AG04450 (cell line): ENCODE measurements at regions not wholly inside any gene's neighbourhood (a gene's known extent, or its start where the extent isn't known, plus 50 kb on each side); places are given as distances from the start of the nearest gene placed in this dataset.

Experiments
- CTCF ChIA-PET: fragments of 300-600, 350-600 bp; formaldehyde crosslinking; extraction: SDS; loops from one replicate; lab custom pipeline; 2022; ENCODE audit warnings: antibody characterized with exemption, inconsistent platforms; lab: Charles Lee
- POLR2A ChIA-PET: fragments of 350-600 bp; formaldehyde crosslinking; extraction: SDS; loops from one replicate; lab custom pipeline; 2021; ENCODE audit warnings: antibody characterized with exemption, inconsistent platforms; lab: Yijun Ruan, JAX
- DNase-seq: peaks from one replicate; pipeline ENCODE4 v3.0.0-alpha.2; 2011; ENCODE audit warnings: low read depth, low spot score
- H3K27ac ChIP-seq: one replicate; pipeline ENCODE4 v1.5.1; 2012; ENCODE audit warnings: low read depth, low read length, control low read depth
- H3K27me3 ChIP-seq: one replicate; pipeline ENCODE4 v1.6.0; 2012; ENCODE audit warnings: low read length; ENCODE audit not compliant: control insufficient read depth, insufficient read depth
- H3K4me3 ChIP-seq: 2 replicates; pipeline ENCODE4 v1.5.1; 2011; ENCODE audit warnings: mild to moderate bottlenecking, low read depth, low read length, control low read depth
- H3K9me3 ChIP-seq: 2 replicates; pipeline ENCODE4 v1.5.1; 2012; ENCODE audit warnings: low read length; ENCODE audit not compliant: control insufficient read depth, insufficient read depth
- TF ChIP-seq, protein P1 (sequence below): IDR thresholded peaks from 2 replicates; pipeline ENCODE4 v1.5.1; 2011; ENCODE audit warnings: low read depth, low read length, control low read depth, inconsistent platforms

DNA sequence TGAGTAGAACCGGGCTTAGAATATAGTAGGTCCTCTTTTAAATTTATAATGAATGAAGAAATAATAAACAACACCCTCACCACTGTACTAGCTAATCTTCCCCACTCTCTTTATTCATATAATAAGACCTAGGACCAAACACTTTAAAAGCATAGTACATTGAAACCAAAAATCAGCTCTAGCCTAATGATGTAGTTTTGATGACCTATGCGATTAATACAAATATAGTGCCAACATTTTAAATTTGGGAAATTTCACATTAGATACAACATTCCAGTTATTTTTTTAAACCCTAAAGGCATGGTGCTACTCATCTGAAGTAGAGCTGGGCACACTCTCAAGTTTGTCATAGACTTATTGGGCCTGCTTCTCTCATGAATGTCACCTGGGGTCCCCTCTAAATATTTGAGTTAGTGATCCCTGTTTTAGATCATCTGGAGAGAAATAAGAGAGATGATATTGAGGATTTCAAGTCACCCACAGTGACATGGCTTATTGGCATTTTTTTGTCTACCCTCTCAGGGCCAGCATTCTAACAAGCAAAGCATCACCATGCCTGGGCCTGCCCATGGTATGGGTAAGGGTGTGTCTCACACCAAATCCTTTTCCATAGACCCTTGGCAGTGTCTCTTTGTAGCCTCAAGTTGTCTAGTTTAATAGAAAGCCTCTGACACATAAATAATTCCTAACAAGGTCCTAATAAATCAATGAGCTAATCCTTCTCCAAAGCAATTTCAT lies 319.8 kb downstream of the HIVEP2 start:
- POLR2A ChIA-PET: no interaction called here
- H3K27ac ChIP-seq: no peak overlapping the region
- no peak overlapping the region for H3K4me3 ChIP-seq
- DNase-seq: no peak
- H3K27me3 ChIP-seq: no peaks in the 10 kb centered on the region
- no peaks in the 10 kb centered on the region for H3K9me3 ChIP-seq
- CTCF ChIA-PET: no interaction called here
- TF ChIP-seq, protein P1, sequence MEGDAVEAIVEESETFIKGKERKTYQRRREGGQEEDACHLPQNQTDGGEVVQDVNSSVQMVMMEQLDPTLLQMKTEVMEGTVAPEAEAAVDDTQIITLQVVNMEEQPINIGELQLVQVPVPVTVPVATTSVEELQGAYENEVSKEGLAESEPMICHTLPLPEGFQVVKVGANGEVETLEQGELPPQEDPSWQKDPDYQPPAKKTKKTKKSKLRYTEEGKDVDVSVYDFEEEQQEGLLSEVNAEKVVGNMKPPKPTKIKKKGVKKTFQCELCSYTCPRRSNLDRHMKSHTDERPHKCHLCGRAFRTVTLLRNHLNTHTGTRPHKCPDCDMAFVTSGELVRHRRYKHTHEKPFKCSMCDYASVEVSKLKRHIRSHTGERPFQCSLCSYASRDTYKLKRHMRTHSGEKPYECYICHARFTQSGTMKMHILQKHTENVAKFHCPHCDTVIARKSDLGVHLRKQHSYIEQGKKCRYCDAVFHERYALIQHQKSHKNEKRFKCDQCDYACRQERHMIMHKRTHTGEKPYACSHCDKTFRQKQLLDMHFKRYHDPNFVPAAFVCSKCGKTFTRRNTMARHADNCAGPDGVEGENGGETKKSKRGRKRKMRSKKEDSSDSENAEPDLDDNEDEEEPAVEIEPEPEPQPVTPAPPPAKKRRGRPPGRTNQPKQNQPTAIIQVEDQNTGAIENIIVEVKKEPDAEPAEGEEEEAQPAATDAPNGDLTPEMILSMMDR: no peak

DNA sequence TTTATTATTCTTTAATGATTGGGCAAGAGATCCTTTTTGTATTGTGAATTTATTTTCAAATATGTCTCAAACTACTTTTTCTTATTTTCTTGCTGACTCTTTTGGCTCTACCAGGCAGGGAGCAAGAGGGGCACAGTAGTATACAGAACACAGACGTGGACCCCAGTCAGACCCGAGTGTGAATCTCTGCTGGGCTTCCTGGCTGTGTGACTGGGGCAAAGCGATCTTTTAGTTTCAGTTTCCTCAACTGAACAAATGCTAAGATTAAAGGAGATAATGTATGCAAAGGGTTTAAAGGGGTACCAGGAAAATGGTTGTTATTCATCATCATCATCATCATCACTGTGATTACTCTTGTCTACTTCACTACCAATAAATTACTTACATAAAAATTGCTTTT lies 317.5 kb downstream of the HIVEP2 start:
- H3K4me3 ChIP-seq: no peak overlapping the region
- TF ChIP-seq, protein P1: no peak
- CTCF ChIA-PET: interaction anchor here (0.7 kb wide), 1 partner anchor 423 kb away, joined by 5 read pairs; no protein-coding TSS in a partner anchor
- no peak for DNase-seq
- no peak overlapping the region for H3K27ac ChIP-seq
- H3K9me3 ChIP-seq: no peaks in the 10 kb centered on the region
- no peaks in the 10 kb centered on the region for H3K27me3 ChIP-seq
- POLR2A ChIA-PET: no interaction called here

DNA sequence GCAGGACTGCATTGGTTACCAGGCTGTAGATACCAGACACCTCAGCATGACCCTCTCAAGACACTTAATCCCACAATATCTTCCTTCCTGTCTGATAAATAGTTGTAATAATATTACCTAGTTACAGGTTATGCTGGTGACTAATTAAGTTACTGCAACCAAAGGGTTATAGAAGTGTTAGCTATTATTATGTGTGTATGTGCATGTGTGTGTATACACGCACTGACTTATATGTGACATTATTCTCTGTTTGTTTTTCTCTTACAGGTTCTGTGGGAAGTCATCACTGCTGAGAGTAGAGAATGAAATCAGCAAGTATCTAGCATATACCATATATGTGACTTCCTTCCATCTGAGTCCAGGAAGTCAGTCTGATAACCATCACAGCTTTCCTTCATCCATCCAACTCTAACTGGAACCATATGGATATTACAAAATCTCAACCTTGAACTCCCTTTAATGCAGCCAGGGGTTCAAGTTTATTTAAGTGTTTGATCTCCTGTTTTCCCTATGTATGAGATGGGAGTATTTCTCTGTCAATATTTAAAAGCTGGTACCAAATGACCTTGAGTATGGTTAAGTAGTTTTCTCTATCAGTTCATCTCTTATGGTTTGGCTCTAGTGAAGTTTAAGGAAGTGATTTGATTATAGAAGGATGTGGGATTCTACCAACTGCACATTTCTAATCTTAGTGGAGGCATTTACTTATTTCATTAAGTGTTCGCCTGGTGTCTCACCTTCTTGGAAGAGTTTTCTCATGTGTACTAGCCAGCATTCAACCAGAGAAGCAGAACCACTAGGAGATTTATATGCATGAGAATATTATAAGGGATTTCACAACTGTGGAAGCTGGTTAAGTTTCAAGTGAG lies 313.2 kb downstream of the HIVEP2 start:
- DNase-seq: no peak
- CTCF ChIA-PET: no interaction called here
- Histone ChIP-seq H3K4me3 (no peak overlapping the region), H3K27ac (no peak overlapping the region), H3K9me3 (no peaks in the 10 kb centered on the region), H3K27me3 (no peaks in the 10 kb centered on the region)
- TF ChIP-seq, protein P1: no peak
- POLR2A ChIA-PET: no interaction called here

DNA sequence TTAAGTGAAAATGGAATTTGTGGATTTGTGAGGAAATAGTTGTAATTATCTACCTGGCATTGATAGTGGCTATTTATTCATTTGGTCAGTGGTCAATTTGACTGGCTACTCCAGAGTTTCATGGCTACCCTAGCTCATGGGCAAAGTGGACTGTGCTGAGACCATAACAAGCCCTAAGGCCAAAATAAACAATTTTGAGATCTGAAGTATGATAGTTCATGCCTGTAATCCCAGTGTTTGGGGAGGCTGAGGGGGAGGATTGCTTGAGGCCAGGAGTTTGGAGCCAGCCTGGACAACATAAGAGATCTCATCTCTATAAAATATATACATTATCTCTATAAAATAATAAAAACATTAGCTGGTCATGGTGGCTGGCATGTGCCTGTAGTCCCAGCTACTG lies 311.7 kb downstream of the HIVEP2 start:
- Histone ChIP-seq H3K27me3 (no peaks in the 10 kb centered on the region), H3K27ac (no peak overlapping the region), H3K9me3 (no peaks in the 10 kb centered on the region), H3K4me3 (no peak overlapping the region)
- TF ChIP-seq, protein P1: no peak
- ChIA-PET CTCF (no interaction called here), POLR2A (no interaction called here)
- DNase-seq: no peak

DNA sequence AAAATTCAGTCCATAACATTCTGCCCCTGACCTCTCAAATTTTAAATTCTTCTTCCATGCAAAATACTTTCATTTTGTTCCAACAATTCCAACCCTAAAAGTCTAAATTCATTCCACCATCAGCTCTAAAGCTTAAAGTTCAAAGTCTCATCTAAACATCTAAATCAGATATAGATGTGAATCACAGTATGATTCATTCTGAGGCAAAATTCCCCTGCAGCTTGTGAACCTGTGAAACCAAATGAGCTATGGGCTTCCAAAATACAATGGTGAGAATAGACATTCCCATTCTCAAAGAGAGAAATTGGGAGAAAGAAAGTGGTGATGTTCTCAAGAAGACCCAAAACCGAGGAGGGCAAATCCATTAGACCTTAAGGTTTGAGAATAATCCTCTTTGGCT lies 309.8 kb downstream of the HIVEP2 start:
- Histone ChIP-seq H3K27me3 (no peaks in the 10 kb centered on the region), H3K4me3 (no peak overlapping the region), H3K9me3 (no peaks in the 10 kb centered on the region), H3K27ac (no peak overlapping the region)
- ChIA-PET POLR2A (no interaction called here), CTCF (no interaction called here)
- peak; percentile 15 for DNase-seq
- TF ChIP-seq, protein P1: no peak
